Nephron progenitor cell (in vitro differentiated cells): ENCODE measurements at regions not wholly inside any gene's neighbourhood (a gene's known extent, or its start where the extent isn't known, plus 50 kb on each side); places are given as distances from the start of the nearest gene placed in this dataset.

Experiments used
- DNase-seq: peaks from one replicate; pipeline ENCODE4 v3.0.0; 2021
- H3K27ac Mint-ChIP-seq: 2 replicates; pipeline ENCODE4 v1.8.0; 2021; ENCODE audit warnings: mild to moderate bottlenecking, moderate library complexity, mixed read lengths
- H3K27me3 Mint-ChIP-seq: 2 replicates; pipeline ENCODE4 v1.8.0; 2021; ENCODE audit warnings: mild to moderate bottlenecking, low read depth, mixed read lengths; ENCODE audit not compliant: poor library complexity
- H3K36me3 Mint-ChIP-seq: 2 replicates; pipeline ENCODE4 v1.8.0; 2021; ENCODE audit warnings: low read depth, mixed read lengths
- H3K4me1 Mint-ChIP-seq: 2 replicates; pipeline ENCODE4 v1.8.0; 2021; ENCODE audit warnings: mixed read lengths
- H3K4me3 Mint-ChIP-seq: 2 replicates; pipeline ENCODE4 v1.8.0; 2021; ENCODE audit warnings: mild to moderate bottlenecking, moderate library complexity, mixed read lengths
- H3K9me3 Mint-ChIP-seq: 2 replicates; pipeline ENCODE4 v1.8.0; 2021; ENCODE audit warnings: mild to moderate bottlenecking, moderate library complexity, mixed read lengths
- TF ChIP-seq, protein P1 (sequence below): fragments of 200-600 bp; sonication (generic); IDR thresholded peaks from 2 replicates; pipeline ENCODE4 v1.5.0; 2021; ENCODE audit warnings: antibody characterized with exemption

DNA sequence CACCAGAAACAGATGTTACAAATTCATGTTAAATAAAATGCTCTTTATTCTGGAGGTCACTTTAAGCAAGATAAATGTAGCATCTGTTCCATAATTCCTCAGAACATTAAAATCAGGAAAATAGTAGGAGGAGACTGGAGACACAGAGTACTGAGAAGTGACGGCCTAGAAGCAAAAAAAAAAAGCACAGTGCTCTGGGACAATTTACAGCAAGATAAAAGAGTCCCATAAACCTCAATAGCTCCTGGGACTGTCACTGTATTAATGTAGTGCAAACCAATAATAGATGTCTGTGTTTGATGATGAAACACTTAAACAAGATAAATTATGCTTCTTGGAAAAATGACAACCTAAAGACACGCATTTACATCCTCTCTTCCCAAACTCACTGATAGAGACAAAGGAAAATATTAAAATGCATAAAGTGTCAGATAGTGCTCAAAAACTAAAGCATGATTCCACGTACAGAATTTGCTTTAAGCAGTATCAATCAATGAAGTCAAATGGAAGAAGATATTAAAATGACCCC lies 338.8 kb upstream of the REG3G start:
- Mint-ChIP-seq H3K27me3 (no peaks in the 10 kb centered on the region), H3K9me3 (peaks cover 30% of the 10 kb centered on the region), H3K4me1 (no peaks in the 10 kb centered on the region), H3K4me3 (no peak overlapping the region), H3K36me3 (no peaks in the 10 kb centered on the region), H3K27ac (no peak overlapping the region)
- TF ChIP-seq, protein P1, sequence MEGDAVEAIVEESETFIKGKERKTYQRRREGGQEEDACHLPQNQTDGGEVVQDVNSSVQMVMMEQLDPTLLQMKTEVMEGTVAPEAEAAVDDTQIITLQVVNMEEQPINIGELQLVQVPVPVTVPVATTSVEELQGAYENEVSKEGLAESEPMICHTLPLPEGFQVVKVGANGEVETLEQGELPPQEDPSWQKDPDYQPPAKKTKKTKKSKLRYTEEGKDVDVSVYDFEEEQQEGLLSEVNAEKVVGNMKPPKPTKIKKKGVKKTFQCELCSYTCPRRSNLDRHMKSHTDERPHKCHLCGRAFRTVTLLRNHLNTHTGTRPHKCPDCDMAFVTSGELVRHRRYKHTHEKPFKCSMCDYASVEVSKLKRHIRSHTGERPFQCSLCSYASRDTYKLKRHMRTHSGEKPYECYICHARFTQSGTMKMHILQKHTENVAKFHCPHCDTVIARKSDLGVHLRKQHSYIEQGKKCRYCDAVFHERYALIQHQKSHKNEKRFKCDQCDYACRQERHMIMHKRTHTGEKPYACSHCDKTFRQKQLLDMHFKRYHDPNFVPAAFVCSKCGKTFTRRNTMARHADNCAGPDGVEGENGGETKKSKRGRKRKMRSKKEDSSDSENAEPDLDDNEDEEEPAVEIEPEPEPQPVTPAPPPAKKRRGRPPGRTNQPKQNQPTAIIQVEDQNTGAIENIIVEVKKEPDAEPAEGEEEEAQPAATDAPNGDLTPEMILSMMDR: no peak
- DNase-seq: no peak

DNA sequence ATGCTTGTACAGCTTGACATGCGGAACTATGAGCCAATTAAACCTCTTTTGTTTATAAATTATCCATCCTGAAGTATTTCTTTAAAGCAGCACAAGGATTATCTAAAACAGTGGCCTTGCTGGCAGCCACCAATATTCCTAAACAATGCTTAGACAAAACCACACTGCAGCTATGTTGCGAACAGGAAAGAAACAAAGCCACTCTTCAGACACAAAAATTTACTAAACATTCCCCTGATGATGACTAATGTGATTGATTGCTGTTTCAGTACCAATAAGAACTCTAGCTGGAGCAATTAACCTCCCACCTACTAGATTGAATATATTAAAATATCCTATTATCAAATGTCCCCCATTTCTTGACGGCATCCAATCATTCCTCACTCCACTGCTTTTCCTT lies 325.8 kb upstream of the REG3G start:
- TF ChIP-seq, protein P1: no peak
- H3K4me1 Mint-ChIP-seq: no peaks in the 10 kb centered on the region
- H3K27me3 Mint-ChIP-seq: peaks cover 3% of the 10 kb centered on the region
- H3K36me3 Mint-ChIP-seq: no peaks in the 10 kb centered on the region
- H3K4me3 Mint-ChIP-seq: no peak overlapping the region
- H3K9me3 Mint-ChIP-seq: peaks cover 3% of the 10 kb centered on the region
- H3K27ac Mint-ChIP-seq: peak overlapping the region; percentile 12
- DNase-seq: no peak

DNA sequence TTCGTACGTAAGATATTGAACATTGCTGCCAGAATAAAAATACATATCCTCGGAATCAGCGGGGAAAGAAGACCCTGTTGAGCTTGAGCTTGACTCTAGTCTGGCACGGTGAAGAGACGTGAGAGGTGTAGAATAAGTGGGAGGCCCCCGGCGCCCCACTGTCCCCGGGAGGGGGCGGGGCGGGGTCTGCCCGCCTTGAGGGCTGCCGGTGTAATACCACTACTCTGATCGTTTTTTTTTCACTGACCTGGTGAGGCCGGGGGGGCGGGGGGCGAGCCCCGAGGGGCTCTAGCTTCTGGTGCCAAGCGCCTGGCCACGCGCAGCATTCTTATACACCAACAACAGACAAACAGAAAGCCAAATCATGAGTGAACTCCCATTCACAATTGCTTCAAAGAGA lies 324.0 kb upstream of the REG3G start:
- H3K4me1 Mint-ChIP-seq: no peaks in the 10 kb centered on the region
- no peaks in the 10 kb centered on the region for H3K36me3 Mint-ChIP-seq
- no peak for DNase-seq
- H3K4me3 Mint-ChIP-seq: no peak overlapping the region
- peaks cover 3% of the 10 kb centered on the region for H3K9me3 Mint-ChIP-seq
- no peak overlapping the region for H3K27ac Mint-ChIP-seq
- TF ChIP-seq, protein P1: no peak
- H3K27me3 Mint-ChIP-seq: peaks cover 3% of the 10 kb centered on the region

DNA sequence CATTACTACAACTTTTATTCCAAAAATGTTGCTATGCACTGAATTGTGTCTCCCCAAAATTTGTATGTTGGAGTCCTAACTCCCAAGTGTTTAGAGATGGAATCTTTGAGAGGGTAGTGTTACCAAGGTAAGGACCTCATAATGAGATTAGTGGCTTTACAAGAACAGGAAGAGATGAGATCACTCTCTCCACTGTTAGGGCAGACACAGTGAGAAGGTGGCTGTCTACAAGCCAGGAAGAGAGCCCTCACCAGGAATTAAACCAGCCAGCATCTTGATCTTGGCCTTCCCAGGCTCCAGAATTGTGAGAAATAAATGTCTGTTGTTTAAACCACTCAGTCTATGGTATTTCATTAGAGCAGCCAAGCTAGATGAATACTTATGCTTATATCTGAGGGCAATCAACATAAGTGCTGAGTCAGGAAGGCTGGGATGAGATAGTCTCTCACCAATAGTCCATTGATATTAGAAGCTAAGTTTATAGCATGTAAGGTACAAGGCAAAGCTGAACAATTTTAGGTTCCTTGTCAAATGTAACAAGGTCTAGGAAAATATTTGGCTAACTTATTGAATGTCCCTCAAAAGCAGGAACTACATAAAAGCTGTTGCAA lies 317.6 kb upstream of the REG3G start:
- Mint-ChIP-seq H3K4me3 (no peak overlapping the region), H3K27me3 (peaks cover 3% of the 10 kb centered on the region), H3K4me1 (peaks cover 9% of the 10 kb centered on the region), H3K36me3 (no peaks in the 10 kb centered on the region), H3K9me3 (no peaks in the 10 kb centered on the region), H3K27ac (no peak overlapping the region)
- DNase-seq: no peak
- TF ChIP-seq, protein P1: no peak

DNA sequence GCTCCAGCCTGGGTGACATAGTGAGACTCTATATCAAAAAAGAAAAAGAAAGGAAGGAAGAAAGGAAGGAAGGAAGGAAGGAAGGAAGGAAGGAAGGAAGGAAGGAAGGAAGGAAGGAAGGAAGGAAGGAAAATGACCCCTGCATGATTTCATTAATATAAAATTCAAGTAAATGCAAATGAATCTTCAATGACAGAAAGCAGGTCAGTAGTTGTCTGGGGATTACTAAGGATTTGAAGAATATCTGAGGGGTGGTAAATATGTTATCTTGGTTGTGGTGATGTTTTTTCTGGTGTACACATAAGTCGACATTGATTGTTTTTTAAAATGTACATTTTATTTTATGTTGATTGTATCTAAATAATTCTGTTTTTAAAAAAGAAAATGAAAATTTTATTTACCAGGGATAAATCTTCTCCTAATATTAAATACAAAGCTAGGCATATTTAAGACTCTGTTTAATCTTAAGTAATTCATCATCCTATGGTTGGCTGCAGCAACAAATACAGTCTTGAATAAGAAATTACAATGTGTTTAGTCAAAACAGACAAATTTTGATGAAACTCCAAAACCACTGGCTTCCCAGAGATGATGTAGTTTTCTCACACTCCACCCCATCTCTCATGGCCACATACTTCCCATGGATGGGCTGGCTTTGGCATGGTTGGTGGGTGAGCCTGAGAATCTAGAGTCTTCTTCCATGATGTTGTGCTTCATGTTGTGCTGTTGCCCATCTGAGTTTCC lies 314.7 kb upstream of the REG3G start:
- H3K27ac Mint-ChIP-seq: no peak overlapping the region
- TF ChIP-seq, protein P1: no peak
- DNase-seq: no peak
- H3K27me3 Mint-ChIP-seq: peaks cover 3% of the 10 kb centered on the region
- H3K9me3 Mint-ChIP-seq: no peaks in the 10 kb centered on the region
- H3K4me1 Mint-ChIP-seq: peaks cover 9% of the 10 kb centered on the region
- H3K36me3 Mint-ChIP-seq: no peaks in the 10 kb centered on the region
- H3K4me3 Mint-ChIP-seq: no peak overlapping the region

DNA sequence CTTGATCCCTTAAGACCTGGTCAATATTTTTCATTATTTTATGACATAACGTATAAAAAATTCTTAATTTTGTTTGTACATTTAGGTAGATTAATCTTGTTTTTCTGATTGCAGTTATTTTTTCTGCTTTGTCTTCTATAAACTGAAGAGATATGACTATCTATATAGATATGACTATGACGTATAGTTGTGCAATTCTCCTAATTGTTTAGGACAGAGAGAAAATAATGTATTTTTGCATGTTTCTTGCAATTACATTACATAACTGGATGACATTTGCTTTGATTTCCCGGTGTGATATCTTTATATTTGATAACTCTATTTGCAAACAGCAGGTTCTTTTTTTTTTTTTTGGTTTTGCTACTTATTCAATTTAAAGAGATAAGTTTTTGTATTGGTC lies 310.2 kb upstream of the REG3G start:
- Mint-ChIP-seq H3K27me3 (peaks cover 3% of the 10 kb centered on the region), H3K27ac (no peak overlapping the region), H3K9me3 (no peaks in the 10 kb centered on the region), H3K4me1 (no peaks in the 10 kb centered on the region), H3K4me3 (no peak overlapping the region), H3K36me3 (no peaks in the 10 kb centered on the region)
- TF ChIP-seq, protein P1: no peak
- DNase-seq: no peak
